Endodermal cell (in vitro differentiated cells): ENCODE measurements at regions not wholly inside any gene's neighbourhood (a gene's known extent, or its start where the extent isn't known, plus 50 kb on each side); places are given as distances from the start of the nearest gene placed in this dataset.

Source experiments
- DNase-seq: peaks from one replicate; pipeline ENCODE4 v3.0.0-alpha.2; 2017
- H3K27ac ChIP-seq: 2 replicates; pipeline ENCODE4 v1.5.1; 2013; ENCODE audit warnings: mild to moderate bottlenecking, low read depth, low read length, moderate library complexity
- H3K27me3 ChIP-seq: 2 replicates; pipeline ENCODE4 v1.6.1; 2013; ENCODE audit warnings: mild to moderate bottlenecking, low read length, moderate library complexity; ENCODE audit not compliant: insufficient read depth, control insufficient read depth, poor library complexity, severe bottlenecking
- H3K36me3 ChIP-seq: 2 replicates; pipeline ENCODE4 v1.7.0; 2013; ENCODE audit warnings: mild to moderate bottlenecking, low read length, moderate library complexity; ENCODE audit not compliant: control insufficient read depth, insufficient read depth
- H3K4me1 ChIP-seq: one replicate; pipeline ENCODE4 v1.7.0; 2013; ENCODE audit warnings: low read length; ENCODE audit not compliant: control insufficient read depth, insufficient read depth
- H3K4me3 ChIP-seq: 2 replicates; pipeline ENCODE4 v1.5.1; 2013; ENCODE audit warnings: mild to moderate bottlenecking, low read length, moderate library complexity
- H3K9ac ChIP-seq: 2 replicates; pipeline ENCODE4 v1.6.1; 2013; ENCODE audit warnings: mild to moderate bottlenecking, low read length, moderate library complexity; ENCODE audit not compliant: poor library complexity, severe bottlenecking; ENCODE audit errors: extremely low read depth
- H3K9me3 ChIP-seq: 2 replicates; pipeline ENCODE4 v1.6.1; 2013; ENCODE audit warnings: mild to moderate bottlenecking, low read length, moderate library complexity; ENCODE audit not compliant: control insufficient read depth
- H3K27ac Mint-ChIP-seq: 2 replicates; pipeline ENCODE4 v1.8.0; 2020; ENCODE audit warnings: mixed read lengths
- H3K27me3 Mint-ChIP-seq: 2 replicates; pipeline ENCODE4 v1.8.0; 2021; ENCODE audit warnings: mild to moderate bottlenecking, mixed read lengths; ENCODE audit not compliant: insufficient read depth
- H3K36me3 Mint-ChIP-seq: 2 replicates; pipeline ENCODE4 v1.8.0; 2020; ENCODE audit warnings: low read depth, mixed read lengths
- H3K4me1 Mint-ChIP-seq: 2 replicates; pipeline ENCODE4 v1.8.0; 2020; ENCODE audit warnings: mixed read lengths
- H3K4me3 Mint-ChIP-seq: 2 replicates; pipeline ENCODE4 v1.8.0; 2020; ENCODE audit warnings: mild to moderate bottlenecking, moderate library complexity, mixed read lengths
- H3K9me3 Mint-ChIP-seq: 2 replicates; pipeline ENCODE4 v1.8.0; 2020; ENCODE audit warnings: mild to moderate bottlenecking, mixed read lengths
- CTCF ChIP-seq: fragments of 200-600 bp; sonication (generic); conservative IDR thresholded peaks from 2 replicates; pipeline ENCODE4 v1.5.0; 2021; ENCODE audit warnings: antibody characterized with exemption, mild to moderate bottlenecking
- WGBS, 2 experiments: methylation state at CpG; one replicate each; pipeline versions ENCODE4 v1.1.5 to v1.1.7; 2013; ENCODE audit warnings: missing lambda C conversion rate in 2 of 2, mixed read lengths in 1 of 2; ENCODE audit not compliant: insufficient coverage in 1 of 2, insufficient read length in 1 of 2; 5-methylcytosine and 5-hydroxymethylcytosine counted together

DNA sequence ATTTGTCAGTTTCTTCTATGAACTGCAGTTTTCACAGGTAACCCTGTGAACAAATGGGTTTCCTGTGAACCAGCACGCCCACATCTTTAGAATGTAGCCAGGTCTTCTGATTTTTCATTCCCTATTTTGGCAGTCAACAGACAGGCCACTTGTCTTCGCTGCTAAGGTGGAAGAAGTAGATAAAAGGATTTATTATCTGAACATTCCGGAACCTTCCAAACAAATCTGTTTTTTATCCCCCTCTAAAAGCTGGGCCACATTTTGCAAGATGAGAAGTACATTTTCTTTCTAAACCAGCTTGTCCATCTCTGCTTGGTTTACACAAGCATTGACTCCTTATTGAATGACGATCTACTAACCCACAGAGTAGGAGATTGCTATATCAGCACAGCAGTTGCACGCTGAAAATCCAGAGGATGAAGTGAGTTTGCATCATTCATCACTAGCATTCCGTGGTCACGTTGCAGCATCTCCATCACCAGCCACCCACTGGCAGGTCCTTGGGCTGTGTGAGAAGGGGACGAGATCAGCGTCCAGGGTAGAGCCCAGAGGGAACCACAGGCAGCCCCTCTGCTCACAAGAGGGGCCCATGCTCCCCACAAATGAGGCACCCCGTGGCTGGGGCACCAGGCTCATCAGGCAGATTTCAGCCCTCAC, 83.5 kb downstream of the TOMM20 start:
- no peaks in the 10 kb centered on the region for H3K9me3 Mint-ChIP-seq
- H3K27me3 ChIP-seq, result no peaks in the 10 kb centered on the region

GRCh38 chr1:235043234-235043633, 85.4 kb downstream of the TOMM20 start:
- H3K4me1 Mint-ChIP-seq, result no peaks in the 10 kb centered on the region
- H3K27ac ChIP-seq, result no peak overlapping the region
- H3K9me3 Mint-ChIP-seq, result peaks cover 4% of the 10 kb centered on the region
- peaks cover 8% of the 10 kb centered on the region for H3K9me3 ChIP-seq
- H3K27me3 Mint-ChIP-seq, result no peaks in the 10 kb centered on the region
- no peak for TF ChIP-seq CTCF
- no peak overlapping the region for H3K4me3 ChIP-seq
- H3K27ac Mint-ChIP-seq, result no peak overlapping the region
- no peaks in the 10 kb centered on the region for H3K4me1 ChIP-seq
- no peak overlapping the region for H3K4me3 Mint-ChIP-seq
- DNase-seq, result no peak
- H3K9ac ChIP-seq, result no peak overlapping the region
- WGBS, 2 experiments, result 92% methylated on average over 3 of the region's 3 CpGs; no CpG with 5 or more reads in 1 of the 2 experiments
- no peaks in the 10 kb centered on the region for H3K36me3 ChIP-seq
- no peaks in the 10 kb centered on the region for H3K27me3 ChIP-seq
- H3K36me3 Mint-ChIP-seq, result no peaks in the 10 kb centered on the region

More for the DNA sequence above, 83.5 kb downstream of the TOMM20 start:
- no peak overlapping the region for H3K4me3 Mint-ChIP-seq
- H3K27ac ChIP-seq, result no peak overlapping the region
- no peaks in the 10 kb centered on the region for H3K27me3 Mint-ChIP-seq
- H3K27ac Mint-ChIP-seq, result no peak overlapping the region
- no peaks in the 10 kb centered on the region for H3K36me3 Mint-ChIP-seq
- WGBS, 2 experiments, result 90% methylated on average over 5 to 10 of the region's 10 CpGs
- H3K9ac ChIP-seq, result no peak overlapping the region
- TF ChIP-seq CTCF, result no peak
- H3K4me3 ChIP-seq, result no peak overlapping the region
- H3K4me1 ChIP-seq, result no peaks in the 10 kb centered on the region
- DNase-seq, result peak; percentile 13
- H3K36me3 ChIP-seq, result no peaks in the 10 kb centered on the region
- no peaks in the 10 kb centered on the region for H3K4me1 Mint-ChIP-seq
- H3K9me3 ChIP-seq, result no peaks in the 10 kb centered on the region

GRCh38 chr1:235038701-235039100, 89.9 kb downstream of the TOMM20 start:
- WGBS, 2 experiments, result 88% methylated on average over 2 of the region's 2 CpGs; no CpG with 5 or more reads in 1 of the 2 experiments
- Mint-ChIP-seq H3K36me3 (no peaks in the 10 kb centered on the region), H3K27me3 (no peaks in the 10 kb centered on the region), H3K4me1 (no peaks in the 10 kb centered on the region), H3K4me3 (no peak overlapping the region), H3K27ac (no peak overlapping the region), H3K9me3 (peaks cover 7% of the 10 kb centered on the region)
- Histone ChIP-seq H3K27me3 (no peaks in the 10 kb centered on the region), H3K9ac (no peak overlapping the region), H3K4me3 (no peak overlapping the region), H3K27ac (no peak overlapping the region), H3K4me1 (no peaks in the 10 kb centered on the region), H3K9me3 (peaks cover 8% of the 10 kb centered on the region), H3K36me3 (no peaks in the 10 kb centered on the region)
- no peak for DNase-seq
- TF ChIP-seq CTCF, result no peak
